Heart right ventricle (tissue), 16 donors: ENCODE measurements at regions not wholly inside any gene's neighbourhood (a gene's known extent, or its start where the extent isn't known, plus 50 kb on each side); places are given as distances from the start of the nearest gene placed in this dataset.

ENCODE experiments used
- ATAC-seq, 8 donors: fragments of 200-7000 bp; cut with Tn5 transposase; one replicate each; pipeline ENCODE4 v1.9.1; 2020; ENCODE audit warnings: mild to moderate bottlenecking in 8 of 8, moderate library complexity in 8 of 8, moderate number of reproducible peaks in 1 of 8
- DNase-seq, 2 donors: peaks; one replicate each; pipeline ENCODE4 v3.0.0-alpha.2; 2020
- H3K27ac ChIP-seq, 10 donors: fragments of 200-600 bp; sonication (generic) in 2 of 10; one replicate each; pipeline versions ENCODE4 v1.5.0 to v1.8.0; 2020 to 2022; ENCODE audit warnings: mild to moderate bottlenecking in 3 of 10
- H3K27me3 ChIP-seq, 7 donors: fragments of 200-600 bp; one replicate each; pipeline ENCODE4 v1.8.0; 2021 to 2022; ENCODE audit warnings: mild to moderate bottlenecking in 2 of 7
- H3K36me3 ChIP-seq, 9 donors: fragments of 200-600 bp; sonication (generic) in 1 of 9; one replicate each; pipeline versions ENCODE4 v1.5.0 to v1.8.0; 2020 to 2022; ENCODE audit warnings: mild to moderate bottlenecking in 2 of 9
- H3K4me1 ChIP-seq, 9 donors: fragments of 200-600 bp; sonication (generic) in 1 of 9; one replicate each; pipeline versions ENCODE4 v1.5.0 to v1.8.0; 2020 to 2022; ENCODE audit warnings: mild to moderate bottlenecking in 4 of 9
- H3K4me3 ChIP-seq, 10 donors: fragments of 200-600 bp; sonication (generic) in 2 of 10; one replicate each; pipeline versions ENCODE4 v1.5.0 to v1.8.0; 2020 to 2022; ENCODE audit warnings: mild to moderate bottlenecking in 7 of 10, moderate library complexity in 2 of 10
- H3K9me3 ChIP-seq, 11 donors: fragments of 200-600 bp in 10 of 11; sonication (generic) in 2 of 11; one replicate each; pipeline versions ENCODE4 v1.5.0 to v1.8.0; 2013 to 2022; ENCODE audit warnings: mild to moderate bottlenecking in 2 of 11, control low read depth in 1 of 11, moderate library complexity in 1 of 11
- CTCF ChIP-seq, 9 donors: fragments of 200-600 bp; sonication (generic) in 2 of 9; IDR thresholded peaks; one replicate each; pipeline versions ENCODE4 v1.5.0 to v1.8.0; 2021 to 2022; ENCODE audit warnings: antibody characterized with exemption in 9 of 9, mild to moderate bottlenecking in 5 of 9, moderate library complexity in 1 of 9
- WGBS, 2 donors: extraction: QIAGEN DNeasy Blood & Tissue Kit; methylation state at CpG; one replicate each; pipeline ENCODE4 v1.1.7; 2013; ENCODE audit warnings: inconsistent platforms in 1 of 2; 5-methylcytosine and 5-hydroxymethylcytosine counted together
- intact Hi-C, 10 donors: fragments of 100-400 bp; cut with DNase I; formaldehyde crosslinking; loops; one replicate each; pipeline versions ENCODE4 v1.11.1 to v1.14.2; 2022
- donor health status: Arrhythmogenic right ventricular cardiomyopathy.
- donor health status: ischemic (EF 13 %, LVEDD 7.1; RV severe dilation, severe dysfunction).
- donor health status: healthy with polysubstance abuse.
- donor health status: DM: no; HTN: yes; CAD: no.
- donor health status: DM: no; HTN: no; CAD: no.
- donor health status: ischemic (EF 25% LVEDD 6.9; RV normal size, moderate dysfunction).
- donor health status: ischemic (EF 25% LVEDD 5.7; RV mildly dilated, moderate dysfunction).
- donor health status: healthy.
- donor health status: DM: yes; HTN: yes; CAD: no.
- donor health status: Ischemic cardiomyopathy.
- donor health status: ischemic (EF 35%, LVEDD 5.7; RV mildly dilated, moderate dysfunction).
- donor health status: nonischemic (EF 11% LVEDD 7.7; RV severe dilation, severe dysfunction).
- donor health status: DM: yes; HTN: yes; CAD: no.
- donor health status: PGD.
- donor health status: ischemic (EF 29% LVEDD 5.4; RV normal size, mild dysfunction).
- donor health status: nonischemic (EF 23%, LVEDD 6.1; RV moderate dilation, normal function).

- intact Hi-C loops = loop anchor here in 2 of 10 donors (5.0 to 10.0 kb wide), 2 partner anchors 82 to 295 kb away; no protein-coding TSS in a partner anchor
- H3K4me1 ChIP-seq = peaks cover 2 to 30% (median 6%) of the 10 kb centered on the region in 9 donors
These were observed 90.9 kb upstream of the SETBP1 start for GRCh38 chr18:44589693-44590355.

GRCh38 chr18:44590956-44591670 lies 89.6 kb upstream of the SETBP1 start:
- intact Hi-C loops = loop anchor here in 2 of 10 donors (5.0 to 10.0 kb wide), 2 partner anchors 81 to 294 kb away; no protein-coding TSS in a partner anchor

More at GRCh38 chr18:44589693-44590355, 90.9 kb upstream of the SETBP1 start:
- no peak for DNase-seq
- H3K9me3 ChIP-seq = no peaks in the 10 kb centered on the region
- H3K27me3 ChIP-seq = no peaks in the 10 kb centered on the region
- TF ChIP-seq CTCF (IDR thresholded peaks at IDR 0.05) = no peak
- no peak overlapping the region for H3K27ac ChIP-seq
- no peak overlapping the region for H3K4me3 ChIP-seq
- 89 to 93% methylated on average over 3 of the region's 3 CpGs for WGBS, 2 donors
- no peak for ATAC-seq
- H3K36me3 ChIP-seq = no peaks in the 10 kb centered on the region

GRCh38 chr18:44592639-44593038 lies 88.0 kb upstream of the SETBP1 start:
- H3K4me1 ChIP-seq = peaks cover 3 to 42% (median 14%) of the 10 kb centered on the region in 9 donors
- no peak for TF ChIP-seq CTCF (IDR thresholded peaks at IDR 0.05)
- 26 to 35% methylated on average over 2 of the region's 2 CpGs for WGBS, 2 donors
- ATAC-seq (peak; percentile 55 to 96 (median 89)), DNase-seq (peak in 1 of 2 donors; percentile 13)
- no peak overlapping the region for H3K4me3 ChIP-seq
- H3K36me3 ChIP-seq = no peaks in the 10 kb centered on the region
- H3K9me3 ChIP-seq = no peaks in the 10 kb centered on the region
- intact Hi-C loops = loop anchor here in 2 of 10 donors (5.0 to 10.0 kb wide), 2 partner anchors 80 to 292 kb away; no protein-coding TSS in a partner anchor
- no peaks in the 10 kb centered on the region for H3K27me3 ChIP-seq
- H3K27ac ChIP-seq = peak overlapping the region in 7 of 10 donors; percentile 59 to 77 (median 68)

More at GRCh38 chr18:44590956-44591670, 89.6 kb upstream of the SETBP1 start:
- no peak overlapping the region for H3K4me3 ChIP-seq
- peak overlapping the region in 3 of 10 donors; percentile 68 to 77 (median 74) for H3K27ac ChIP-seq
- no peaks in the 10 kb centered on the region for H3K36me3 ChIP-seq
- ATAC-seq (no peak), DNase-seq (no peak)
- WGBS, 2 donors = 86 to 95% methylated on average over 1 of the region's 1 CpG
- no peak for TF ChIP-seq CTCF (IDR thresholded peaks at IDR 0.05)
- H3K4me1 ChIP-seq = peaks cover 3 to 42% (median 14%) of the 10 kb centered on the region in 9 donors
- no peaks in the 10 kb centered on the region for H3K9me3 ChIP-seq
- H3K27me3 ChIP-seq = no peaks in the 10 kb centered on the region

- peaks cover 7 to 50% (median 18%) of the 10 kb centered on the region in 9 donors for H3K4me1 ChIP-seq
- H3K27ac ChIP-seq = peak overlapping the region in 6 of 10 donors; percentile 3 to 41 (median 32)
- peak in 1 of 2 donors; percentile 13 for DNase-seq
- 34 to 37% methylated on average over 3 of the region's 3 CpGs for WGBS, 2 donors
- no peak overlapping the region for H3K4me3 ChIP-seq
- TF ChIP-seq CTCF (IDR thresholded peaks at IDR 0.05) = no peak
- intact Hi-C loops = loop anchor here in 2 of 10 donors (5.0 to 10.0 kb wide), 2 partner anchors 77 to 290 kb away; no protein-coding TSS in a partner anchor
- no peaks in the 10 kb centered on the region for H3K9me3 ChIP-seq
- H3K27me3 ChIP-seq = no peaks in the 10 kb centered on the region
- no peaks in the 10 kb centered on the region for H3K36me3 ChIP-seq
- peak in 6 of 8 donors; percentile 52 to 88 (median 72) for ATAC-seq
These were observed 85.8 kb upstream of the SETBP1 start for GRCh38 chr18:44594799-44595467.
